CD4-positive, alpha-beta T cell treated with Interleukin-6 at 100 ng/mL for 8 hours (primary cell): ENCODE measurements at regions not wholly inside any gene's neighbourhood (a gene's known extent, or its start where the extent isn't known, plus 50 kb on each side); places are given as distances from the start of the nearest gene placed in this dataset.
"Not testable (repeated sequence)": the region's sequence is repeated elsewhere in the genome, so short reads cannot be mapped to it uniquely, and the experiment has no call there.

Experiments used
- DNase-seq: peaks from one replicate; pipeline ENCODE4 v3.0.0-alpha.2; 2020; ENCODE audit warnings: mixed read lengths, low spot score

DNA sequence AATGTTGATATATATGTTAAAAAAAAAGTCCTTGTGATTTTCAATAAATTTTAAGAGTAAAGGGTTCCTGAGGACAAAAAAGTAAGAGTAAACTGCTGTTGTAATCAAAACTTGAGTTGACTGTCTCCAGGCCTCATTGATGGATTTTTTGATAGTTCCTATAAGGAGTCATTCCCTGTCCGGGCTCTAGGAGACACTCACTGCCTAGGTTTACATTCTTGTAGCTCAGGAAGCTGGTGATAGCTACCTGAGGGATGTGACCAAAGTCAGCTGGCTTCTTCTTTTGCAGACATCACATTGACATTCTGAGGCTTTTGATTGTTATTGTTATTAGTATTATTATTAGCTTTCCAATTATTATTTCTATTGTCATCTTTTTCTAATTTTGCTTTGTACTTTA is 116.5 kb upstream of the FBXL7 start:
- no peak for DNase-seq

- no peak for DNase-seq
These were observed 117.0 kb upstream of the FBXL7 start for GRCh38 chr5:15383021-15383420.

- DNase-seq = no peak
These were observed 122.2 kb upstream of the FBXL7 start for GRCh38 chr5:15377573-15378340.

DNA sequence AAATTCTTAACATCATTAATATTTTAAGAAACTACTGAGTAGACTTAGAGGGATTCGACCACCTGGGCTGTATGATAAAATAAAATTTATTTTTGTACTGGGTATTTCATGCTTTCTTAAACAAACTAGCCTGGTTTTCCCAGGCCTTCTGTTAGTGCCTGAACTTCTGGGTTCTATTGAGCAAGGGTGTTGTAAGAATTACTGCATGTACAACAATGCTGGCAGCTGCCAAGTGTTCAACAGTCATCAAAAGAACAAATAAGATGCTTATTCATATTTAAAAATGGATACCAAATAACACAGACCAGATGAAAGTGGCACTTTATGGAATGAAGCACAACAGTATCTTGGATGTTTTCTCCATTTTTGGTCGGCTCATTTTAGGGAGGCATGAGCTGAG is 123.2 kb upstream of the FBXL7 start:
- no peak for DNase-seq

DNA sequence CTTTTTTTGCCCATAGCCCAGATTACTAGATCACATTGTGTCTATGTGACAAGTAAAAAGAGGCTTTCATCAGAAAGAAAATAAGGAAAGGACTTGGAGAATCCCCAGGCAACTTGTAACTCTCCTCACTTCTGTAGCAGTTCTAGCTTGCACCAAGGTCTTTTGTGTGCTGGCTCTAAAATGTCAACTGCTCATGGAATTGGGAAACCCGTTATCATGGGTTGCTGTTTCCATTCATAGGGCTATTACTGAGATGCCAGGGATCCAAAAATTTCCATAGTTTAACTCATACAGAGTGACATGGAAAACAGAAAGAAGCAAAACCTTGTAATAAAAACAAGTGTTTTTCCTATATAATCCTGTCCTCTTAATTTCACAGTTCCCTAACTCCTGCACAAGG is 123.9 kb upstream of the FBXL7 start:
- DNase-seq = no peak

- DNase-seq = no peak
These were observed 124.4 kb upstream of the FBXL7 start for GRCh38 chr5:15375559-15375958.

GRCh38 chr5:15374886-15375285 is 125.1 kb upstream of the FBXL7 start:
- DNase-seq = no peak

GRCh38 chr5:15373151-15373550 is 126.8 kb upstream of the FBXL7 start:
- no peak for DNase-seq

DNA sequence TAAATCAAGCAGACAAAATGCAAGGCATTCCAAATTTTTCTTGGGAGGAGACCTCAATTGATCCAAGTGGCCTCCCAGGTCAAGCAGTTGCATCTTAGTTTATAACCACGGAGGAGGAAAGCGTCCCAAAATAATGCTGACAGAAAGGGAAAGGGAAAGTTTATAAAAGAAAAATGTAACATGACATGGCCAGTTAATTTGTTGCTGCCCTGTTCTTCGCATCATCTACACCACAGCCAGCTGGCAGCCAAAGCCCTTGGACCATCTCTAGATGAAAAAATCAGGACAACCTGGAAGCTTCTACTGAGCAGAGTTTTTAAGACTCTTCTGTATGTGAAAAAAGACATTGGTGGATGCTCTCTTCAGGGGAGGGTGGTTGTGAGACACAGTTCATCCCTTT is 128.8 kb upstream of the FBXL7 start:
- no peak for DNase-seq

GRCh38 chr5:15368835-15369234 is 131.1 kb upstream of the FBXL7 start:
- no peak for DNase-seq

- DNase-seq = no peak
These were observed 132.5 kb upstream of the FBXL7 start for GRCh38 chr5:15367489-15367888.

GRCh38 chr5:15366676-15367391 is 133.1 kb upstream of the FBXL7 start:
- DNase-seq = no peak

GRCh38 chr5:15365070-15365469 is 134.9 kb upstream of the FBXL7 start:
- DNase-seq = no peak

DNA sequence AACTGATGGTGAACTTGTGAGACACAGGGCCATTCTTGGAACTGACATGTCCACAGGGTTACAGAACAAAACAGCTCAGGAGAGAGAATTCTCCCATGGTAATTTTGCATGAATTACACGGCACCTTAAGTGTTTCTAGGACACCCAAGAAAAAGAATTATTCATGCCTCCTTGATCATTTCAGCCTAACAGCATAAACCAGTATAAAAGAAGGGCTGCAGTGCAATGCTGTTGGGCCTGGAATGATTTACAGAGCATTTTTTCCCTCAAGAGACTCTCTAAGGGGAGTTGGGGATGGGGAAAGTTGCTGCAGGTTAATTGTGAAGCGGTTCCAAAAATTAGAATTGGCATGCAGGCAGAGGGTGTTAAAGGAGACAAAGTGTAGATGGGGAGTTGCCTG is 136.4 kb upstream of the FBXL7 start:
- no peak for DNase-seq

DNA sequence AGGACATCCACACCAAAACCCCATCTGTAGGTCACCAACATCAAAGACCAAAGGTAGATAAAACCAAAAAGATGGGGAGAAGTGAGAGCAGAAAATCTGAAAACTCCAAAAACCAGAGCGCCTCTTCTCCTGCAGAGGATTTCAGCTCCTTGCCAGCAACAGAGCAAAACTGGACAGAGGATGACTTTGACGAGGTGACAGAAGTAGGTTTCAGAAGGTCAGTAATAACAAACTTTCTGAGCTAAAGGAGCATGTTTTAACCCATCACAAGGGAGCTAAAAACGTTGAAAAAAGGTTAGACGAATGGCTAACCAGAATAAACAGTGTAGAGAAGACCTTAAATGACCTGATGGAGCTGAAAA is 142.9 kb upstream of the FBXL7 start:
- not testable (repeated sequence) for DNase-seq

DNA sequence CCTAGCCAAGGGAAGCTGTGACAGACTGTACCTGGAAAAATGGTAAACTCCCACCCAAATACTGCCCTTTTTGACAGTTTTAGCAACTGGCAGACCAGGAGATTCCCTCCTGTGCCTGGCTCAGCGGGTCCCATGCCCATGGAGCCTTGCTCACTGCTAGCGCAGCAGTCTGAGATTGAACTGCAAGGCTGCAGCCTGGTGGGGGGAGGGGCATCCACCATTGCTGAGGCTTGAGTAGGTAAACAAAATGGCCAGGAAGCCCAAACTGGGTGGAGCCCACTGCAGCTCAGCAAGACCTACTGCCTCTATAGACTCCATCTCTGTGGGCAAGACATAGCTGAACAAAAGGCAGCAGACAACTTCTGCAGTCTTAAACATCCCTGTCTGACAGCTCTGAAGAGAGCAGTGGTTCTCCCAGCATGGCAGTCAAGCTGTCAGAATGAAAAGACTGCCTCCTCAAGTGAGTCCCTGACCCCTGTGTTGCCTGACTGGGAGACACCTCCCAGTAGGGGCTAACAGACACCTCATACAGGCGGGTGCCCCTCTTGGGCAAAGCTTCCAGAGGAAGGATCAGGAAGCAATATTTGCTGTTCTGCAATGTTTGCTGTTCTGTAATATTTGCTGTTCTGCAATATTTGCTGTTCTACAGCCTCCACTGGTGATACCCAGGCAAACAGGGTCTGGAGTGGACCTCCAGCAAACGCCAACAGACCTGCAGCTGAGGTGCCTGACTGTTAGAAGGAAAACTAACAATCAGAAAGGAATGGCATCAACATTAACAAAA is 143.5 kb upstream of the FBXL7 start:
- DNase-seq = not testable (repeated sequence)

- no peak for DNase-seq
These were observed 146.0 kb upstream of the FBXL7 start for GRCh38 chr5:15354021-15354420.

GRCh38 chr5:15353086-15353645 is 146.8 kb upstream of the FBXL7 start:
- no peak for DNase-seq

DNA sequence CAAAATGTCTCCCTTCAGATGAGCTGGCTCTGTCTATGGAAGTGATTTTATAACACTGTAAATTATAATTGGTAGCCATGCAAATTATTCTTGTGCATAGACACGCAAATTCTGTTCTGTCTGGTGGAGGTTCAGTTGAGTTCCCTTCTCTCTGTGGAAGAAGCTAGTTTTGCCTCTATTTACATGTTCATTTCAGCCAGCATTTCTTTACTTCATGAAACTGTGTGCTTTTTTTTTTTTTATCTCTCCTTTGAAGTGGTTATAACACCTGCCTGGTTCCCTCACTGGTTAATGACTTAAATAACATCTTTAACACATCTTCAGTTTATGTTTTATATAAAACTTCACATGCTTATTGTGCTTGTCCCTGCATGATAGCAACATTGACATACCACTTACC is 149.4 kb upstream of the FBXL7 start:
- no peak for DNase-seq

- no peak for DNase-seq
These were observed 153.2 kb upstream of the FBXL7 start for GRCh38 chr5:15346738-15347137.

DNA sequence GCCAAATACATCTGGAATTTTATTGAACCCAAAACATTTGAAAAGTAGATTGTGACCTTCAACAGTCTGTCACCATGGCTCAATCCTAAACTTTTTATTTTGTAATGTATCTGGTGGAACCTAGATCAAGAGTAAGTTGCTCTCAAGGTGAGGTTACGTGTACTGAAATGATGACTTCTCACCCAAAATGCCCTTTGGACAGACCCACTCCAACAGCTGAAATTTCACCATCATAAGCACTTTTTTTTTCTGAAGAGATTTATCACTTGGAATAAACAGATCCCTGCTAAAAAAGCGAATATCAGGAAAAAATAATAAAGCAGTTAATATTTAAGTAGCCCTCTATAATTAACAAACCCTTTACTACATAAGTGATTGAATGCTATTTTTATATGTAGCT is 155.0 kb upstream of the FBXL7 start:
- DNase-seq = no peak

DNA sequence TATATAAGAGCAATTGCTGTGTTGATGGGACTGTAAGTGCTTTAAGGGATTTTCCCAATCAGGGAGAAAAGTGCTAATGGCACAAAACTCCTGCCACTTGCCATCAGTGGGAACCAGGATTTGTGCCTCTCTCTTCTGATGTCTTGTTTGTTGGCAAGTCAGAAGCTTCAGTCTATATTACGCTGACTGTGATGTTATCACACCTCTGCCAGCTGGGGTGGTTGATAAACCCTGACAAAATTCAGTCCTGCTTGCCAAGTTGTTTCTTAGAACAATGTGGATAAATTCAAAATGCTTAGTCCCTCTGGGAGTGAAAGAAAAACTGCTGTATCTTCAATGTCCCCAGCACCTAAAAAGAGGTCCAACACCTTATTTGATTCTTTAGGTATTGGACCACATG is 161.4 kb upstream of the FBXL7 start:
- DNase-seq = no peak
